PFSK-1 (cell line): ENCODE measurements at regions not wholly inside any gene's neighbourhood (a gene's known extent, or its start where the extent isn't known, plus 50 kb on each side); places are given as distances from the start of the nearest gene placed in this dataset.

ENCODE experiments used
- POLR2AphosphoS5 ChIP-seq: IDR thresholded peaks from 2 replicates; pipeline ENCODE4 v1.6.1; 2012; ENCODE audit warnings: low read depth, mild to moderate bottlenecking, control low read depth, low read length, moderate library complexity
- SIN3A ChIP-seq: IDR thresholded peaks from 2 replicates; pipeline ENCODE4 v1.6.1; 2012; ENCODE audit warnings: mild to moderate bottlenecking, low read length, moderate library complexity, borderline replicate concordance; ENCODE audit not compliant: insufficient read depth
- TAF1 ChIP-seq: IDR thresholded peaks from 2 replicates; pipeline ENCODE4 v1.6.1; 2012; ENCODE audit warnings: low read length, control low read depth, borderline replicate concordance; ENCODE audit not compliant: insufficient read depth
- TF ChIP-seq, protein P1 (sequence below), 2 experiments: IDR thresholded peaks; 2 replicates each; pipeline versions ENCODE4 v1.6.1 to v1.8.0; 2011 to 2012; ENCODE audit warnings: low read depth in 2 of 2, low read length in 2 of 2, control low read depth in 1 of 2, inconsistent platforms in 1 of 2, mild to moderate bottlenecking in 1 of 2, moderate library complexity in 1 of 2; ENCODE audit not compliant: insufficient read depth in 1 of 2

DNA sequence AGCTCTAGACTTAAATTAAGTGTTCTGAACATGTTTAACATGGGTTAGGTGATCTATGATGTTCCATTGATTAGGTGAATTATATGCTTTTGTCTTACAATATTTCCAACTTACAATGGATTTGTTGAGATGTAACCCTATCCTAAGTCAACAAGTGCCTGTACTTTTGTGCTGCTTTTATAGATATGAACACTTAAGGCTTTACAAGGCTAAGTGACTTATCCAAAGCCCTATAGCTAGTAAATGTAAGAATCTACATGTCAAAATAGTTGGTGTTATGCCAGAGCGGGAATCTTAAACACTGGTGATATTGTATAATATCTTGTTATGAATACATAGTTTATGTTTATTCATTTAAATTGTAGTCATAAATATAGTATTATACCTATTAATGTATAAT, 1629.1 kb upstream of the IGFBP7 start:
- TF ChIP-seq TAF1 = no peak
- TF ChIP-seq POLR2AphosphoS5 = no peak
- TF ChIP-seq, protein P1, sequence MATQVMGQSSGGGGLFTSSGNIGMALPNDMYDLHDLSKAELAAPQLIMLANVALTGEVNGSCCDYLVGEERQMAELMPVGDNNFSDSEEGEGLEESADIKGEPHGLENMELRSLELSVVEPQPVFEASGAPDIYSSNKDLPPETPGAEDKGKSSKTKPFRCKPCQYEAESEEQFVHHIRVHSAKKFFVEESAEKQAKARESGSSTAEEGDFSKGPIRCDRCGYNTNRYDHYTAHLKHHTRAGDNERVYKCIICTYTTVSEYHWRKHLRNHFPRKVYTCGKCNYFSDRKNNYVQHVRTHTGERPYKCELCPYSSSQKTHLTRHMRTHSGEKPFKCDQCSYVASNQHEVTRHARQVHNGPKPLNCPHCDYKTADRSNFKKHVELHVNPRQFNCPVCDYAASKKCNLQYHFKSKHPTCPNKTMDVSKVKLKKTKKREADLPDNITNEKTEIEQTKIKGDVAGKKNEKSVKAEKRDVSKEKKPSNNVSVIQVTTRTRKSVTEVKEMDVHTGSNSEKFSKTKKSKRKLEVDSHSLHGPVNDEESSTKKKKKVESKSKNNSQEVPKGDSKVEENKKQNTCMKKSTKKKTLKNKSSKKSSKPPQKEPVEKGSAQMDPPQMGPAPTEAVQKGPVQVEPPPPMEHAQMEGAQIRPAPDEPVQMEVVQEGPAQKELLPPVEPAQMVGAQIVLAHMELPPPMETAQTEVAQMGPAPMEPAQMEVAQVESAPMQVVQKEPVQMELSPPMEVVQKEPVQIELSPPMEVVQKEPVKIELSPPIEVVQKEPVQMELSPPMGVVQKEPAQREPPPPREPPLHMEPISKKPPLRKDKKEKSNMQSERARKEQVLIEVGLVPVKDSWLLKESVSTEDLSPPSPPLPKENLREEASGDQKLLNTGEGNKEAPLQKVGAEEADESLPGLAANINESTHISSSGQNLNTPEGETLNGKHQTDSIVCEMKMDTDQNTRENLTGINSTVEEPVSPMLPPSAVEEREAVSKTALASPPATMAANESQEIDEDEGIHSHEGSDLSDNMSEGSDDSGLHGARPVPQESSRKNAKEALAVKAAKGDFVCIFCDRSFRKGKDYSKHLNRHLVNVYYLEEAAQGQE (IDR thresholded peaks at IDR 0.05; ENCODE audit: insufficient read depth in 1 of 2, low read depth in 2 of 2, low read length in 2 of 2) = no peak
- TF ChIP-seq SIN3A = no peak
